Activated T-helper 17 cell treated with anti-CD3 and anti-CD28 coated beads, Interleukin-2, amount 50 U/mL, for 72 hours (primary cell): ENCODE measurements at regions not wholly inside any gene's neighbourhood (a gene's known extent, or its start where the extent isn't known, plus 50 kb on each side); places are given as distances from the start of the nearest gene placed in this dataset.
"Not testable (repeated sequence)": the region's sequence is repeated elsewhere in the genome, so short reads cannot be mapped to it uniquely, and the experiment has no call there.

Experiments
- ATAC-seq: fragments of 150-1000 bp; cut with Tn5 transposase; replicated peaks from 2 replicates; pipeline ENCODE4 v1.10.0; 2021; ENCODE audit warnings: mild to moderate bottlenecking, moderate library complexity
- H3K27ac Mint-ChIP-seq: one replicate; pipeline ENCODE4 v1.8.0; 2022; ENCODE audit warnings: mixed read lengths
- H3K27me3 Mint-ChIP-seq: one replicate; pipeline ENCODE4 v1.8.0; 2022; ENCODE audit warnings: mixed read lengths
- H3K36me3 Mint-ChIP-seq: one replicate; pipeline ENCODE4 v1.8.0; 2022; ENCODE audit warnings: low read depth, mild to moderate bottlenecking, mixed read lengths
- H3K4me1 Mint-ChIP-seq: one replicate; pipeline ENCODE4 v1.8.0; 2022; ENCODE audit warnings: mixed read lengths
- H3K4me3 Mint-ChIP-seq: one replicate; pipeline ENCODE4 v1.8.0; 2022; ENCODE audit warnings: mild to moderate bottlenecking, mixed read lengths
- H3K9me3 Mint-ChIP-seq: one replicate; pipeline ENCODE4 v1.8.0; 2022; ENCODE audit warnings: mixed read lengths

DNA sequence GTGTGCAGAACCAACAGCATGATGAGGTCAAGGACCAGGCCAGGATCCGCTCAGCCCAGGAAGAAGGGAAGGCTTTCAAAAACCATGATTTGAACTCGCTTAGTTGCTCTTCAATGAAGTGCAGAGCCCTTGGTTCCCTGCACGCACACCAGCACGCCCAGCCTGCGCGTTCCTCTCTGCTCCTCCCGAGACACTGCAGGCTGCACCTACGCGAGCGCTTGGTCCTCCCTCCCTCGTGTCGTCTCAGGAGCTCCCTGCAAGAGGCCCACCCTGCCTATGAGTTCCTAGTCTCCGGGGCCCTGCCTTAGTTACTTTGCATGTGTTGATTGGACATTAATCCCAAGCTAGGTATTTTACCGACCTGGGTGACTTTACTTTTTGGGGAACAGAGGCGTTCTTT, 132.9 kb upstream of the TNRC6C start:
- no peak for ATAC-seq
- Mint-ChIP-seq H3K27me3 (no peaks in the 10 kb centered on the region), H3K4me3 (no peak overlapping the region), H3K9me3 (no peaks in the 10 kb centered on the region), H3K4me1 (peaks cover 8% of the 10 kb centered on the region), H3K27ac (no peak overlapping the region), H3K36me3 (no peaks in the 10 kb centered on the region)

DNA sequence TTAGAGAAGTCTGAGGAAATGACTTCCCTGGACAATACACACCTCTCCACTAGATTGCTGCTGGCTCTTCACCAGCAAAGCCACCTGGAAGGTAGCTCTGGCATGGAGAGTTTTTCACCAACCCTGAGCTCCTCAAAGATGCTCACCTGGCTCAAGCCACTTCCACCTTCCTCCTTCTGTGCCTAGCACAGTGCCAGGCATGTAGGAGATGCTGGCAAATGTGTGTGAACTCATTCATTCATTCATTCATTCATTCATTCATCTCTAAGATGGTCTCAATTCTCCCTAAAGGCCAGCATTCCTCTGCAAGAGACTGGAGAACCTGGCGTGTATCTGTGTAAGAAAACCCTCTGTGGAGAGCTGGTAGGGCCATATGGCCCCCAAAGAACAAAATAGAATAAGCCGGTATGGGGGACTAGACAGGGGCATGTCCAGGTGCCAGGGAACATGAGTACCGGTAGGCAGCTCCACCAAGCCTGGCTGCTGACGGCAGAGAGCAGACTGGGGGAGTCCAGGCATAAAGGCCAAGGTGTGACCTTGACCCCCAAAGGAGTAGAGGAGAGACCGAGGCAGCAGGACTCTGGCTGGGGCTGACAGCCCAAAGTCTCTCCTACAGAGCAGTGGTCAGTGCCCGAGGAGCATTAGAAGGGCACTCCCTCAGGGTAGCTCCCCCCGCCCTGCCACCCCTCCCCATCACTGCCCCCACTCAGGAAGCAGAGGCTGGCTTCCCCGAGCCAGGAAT, 132.2 kb upstream of the TNRC6C start:
- H3K4me1 Mint-ChIP-seq, result peaks cover 11% of the 10 kb centered on the region
- no peak overlapping the region for H3K4me3 Mint-ChIP-seq
- H3K27me3 Mint-ChIP-seq, result no peaks in the 10 kb centered on the region
- no peaks in the 10 kb centered on the region for H3K36me3 Mint-ChIP-seq
- no peaks in the 10 kb centered on the region for H3K9me3 Mint-ChIP-seq
- no peak overlapping the region for H3K27ac Mint-ChIP-seq
- no peak for ATAC-seq

DNA sequence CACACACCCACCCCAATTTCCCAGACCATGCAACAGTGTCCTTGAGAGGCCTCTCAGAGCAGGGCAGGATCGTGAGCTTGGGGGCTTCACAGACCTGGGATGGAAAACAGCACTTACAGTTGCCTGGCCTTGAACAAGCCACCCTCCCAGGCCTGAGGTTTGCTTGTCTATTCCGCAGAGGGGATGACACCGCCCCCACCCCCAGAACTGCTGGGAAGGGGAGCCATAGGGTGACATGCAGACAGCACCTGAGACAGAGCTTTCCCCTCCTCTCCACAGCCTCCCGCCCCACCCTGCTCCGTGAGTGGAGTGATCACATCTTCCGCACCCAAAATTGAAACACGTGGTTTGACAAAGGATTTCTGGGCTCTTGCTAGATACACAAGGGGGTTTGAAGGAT, 131.5 kb upstream of the TNRC6C start:
- Mint-ChIP-seq H3K4me1 (peaks cover 14% of the 10 kb centered on the region), H3K27ac (no peak overlapping the region), H3K36me3 (no peaks in the 10 kb centered on the region), H3K9me3 (no peaks in the 10 kb centered on the region), H3K27me3 (no peaks in the 10 kb centered on the region), H3K4me3 (no peak overlapping the region)
- ATAC-seq, result no peak

DNA sequence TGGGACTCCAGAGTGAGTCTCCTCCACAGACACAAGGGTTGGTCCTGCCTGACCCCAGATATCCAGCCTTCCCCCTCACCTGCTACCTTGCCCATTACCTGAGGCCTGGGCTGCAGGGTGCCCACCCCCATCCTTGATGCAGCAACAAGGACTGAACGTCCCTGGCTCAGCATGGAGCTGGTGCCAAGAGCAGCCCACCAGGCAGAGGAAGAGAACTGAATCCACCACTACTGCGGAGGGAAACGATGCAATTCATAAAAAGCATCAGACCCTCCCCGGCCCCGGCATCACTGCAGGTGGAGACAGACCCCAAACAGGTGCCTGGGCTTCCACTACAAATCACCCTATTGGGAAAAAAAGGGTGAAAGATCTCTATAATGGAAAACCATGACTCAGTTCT, 131.0 kb upstream of the TNRC6C start:
- H3K27ac Mint-ChIP-seq, result no peak overlapping the region
- no peaks in the 10 kb centered on the region for H3K27me3 Mint-ChIP-seq
- ATAC-seq, result no peak
- H3K9me3 Mint-ChIP-seq, result no peaks in the 10 kb centered on the region
- no peak overlapping the region for H3K4me3 Mint-ChIP-seq
- peaks cover 14% of the 10 kb centered on the region for H3K4me1 Mint-ChIP-seq
- H3K36me3 Mint-ChIP-seq, result no peaks in the 10 kb centered on the region

DNA sequence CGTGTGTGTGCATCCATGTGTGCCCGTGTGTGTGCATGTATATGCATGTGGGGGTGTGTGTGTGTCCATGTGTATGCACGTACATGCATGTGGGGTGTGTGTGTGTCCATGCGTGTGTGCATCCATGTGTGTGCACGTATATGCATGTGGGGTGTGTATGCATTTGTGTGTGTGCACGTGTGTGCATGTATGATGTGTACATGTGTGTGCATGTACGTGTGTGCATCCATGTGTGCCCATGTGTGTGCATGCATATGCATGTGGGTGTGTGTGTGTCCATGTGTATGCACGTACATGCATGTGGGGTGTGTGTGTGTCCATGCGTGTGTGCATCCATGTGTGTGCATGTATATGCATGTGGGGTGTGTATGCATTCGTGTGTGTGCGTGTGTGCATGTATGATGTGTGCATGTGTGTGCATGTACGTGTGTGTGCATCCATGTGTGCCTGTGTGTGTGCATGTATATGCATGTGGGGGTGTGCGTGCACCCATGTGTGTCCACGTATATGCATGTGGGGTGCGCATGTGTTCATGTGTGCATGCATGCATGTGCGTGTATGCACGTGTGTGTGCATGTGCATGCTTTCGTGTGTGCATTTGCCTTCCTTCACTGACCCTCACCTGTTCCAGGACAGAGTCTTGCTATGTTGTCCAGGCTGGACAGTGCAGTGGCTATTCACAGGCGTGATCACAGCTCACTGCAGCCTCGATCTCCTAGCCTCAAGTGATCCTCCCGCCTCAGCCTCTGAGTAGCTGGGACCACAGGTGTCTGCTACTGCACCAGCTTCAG, 129.6 kb upstream of the TNRC6C start:
- Mint-ChIP-seq H3K9me3 (no peaks in the 10 kb centered on the region), H3K27me3 (peaks cover 6% of the 10 kb centered on the region), H3K36me3 (no peaks in the 10 kb centered on the region), H3K27ac (no peak overlapping the region), H3K4me3 (no peak overlapping the region), H3K4me1 (peaks cover 20% of the 10 kb centered on the region)
- no peak for ATAC-seq

DNA sequence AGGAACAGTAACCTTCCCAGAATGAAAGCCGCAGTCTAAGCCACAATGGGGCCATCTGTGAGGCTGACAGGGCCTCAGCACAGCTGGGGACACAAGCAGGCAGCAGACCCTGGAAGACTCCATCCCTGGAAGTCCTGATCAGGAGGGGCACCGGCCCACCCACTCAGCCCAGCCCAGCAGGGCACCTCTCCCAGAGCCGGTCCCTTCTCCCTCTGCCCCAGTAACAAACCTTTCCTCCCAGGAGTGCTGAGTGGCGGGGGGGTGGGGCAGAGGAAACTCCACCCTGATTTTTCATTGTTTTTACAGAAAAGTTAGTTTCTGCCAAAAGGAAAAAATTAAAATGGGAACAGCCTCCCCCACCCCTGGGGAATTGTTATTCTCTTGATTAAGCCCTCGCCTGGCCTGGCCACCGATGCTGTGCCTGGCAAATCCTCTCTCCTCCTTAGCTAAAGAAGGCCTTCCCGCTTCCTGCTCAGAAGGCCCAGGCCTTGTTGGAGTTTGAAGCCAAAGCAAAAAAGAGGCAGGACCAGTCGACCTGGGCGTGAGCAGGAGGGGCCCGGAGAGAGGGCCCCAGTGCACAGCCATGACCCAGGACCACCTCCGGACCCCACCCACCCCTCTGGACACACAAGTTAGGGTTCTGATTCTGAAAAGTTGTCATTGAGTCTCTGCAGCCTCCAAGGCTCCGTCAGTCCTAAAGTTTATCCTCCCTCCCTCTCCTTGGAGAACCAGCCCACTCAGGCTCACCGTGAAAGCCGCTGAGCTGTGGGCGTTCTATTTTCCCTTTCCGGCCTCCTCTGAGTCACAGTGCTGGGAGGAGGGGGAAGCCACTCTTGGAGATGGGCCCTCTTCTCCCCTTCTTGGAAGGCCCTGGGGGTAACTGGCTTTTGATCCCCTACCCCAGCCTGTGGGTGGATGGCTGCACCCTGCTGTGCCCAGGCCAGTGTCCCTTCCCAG, 128.4 kb upstream of the TNRC6C start:
- Mint-ChIP-seq H3K4me1 (peaks cover 31% of the 10 kb centered on the region), H3K36me3 (no peaks in the 10 kb centered on the region), H3K4me3 (no peak overlapping the region), H3K27me3 (peaks cover 6% of the 10 kb centered on the region), H3K9me3 (no peaks in the 10 kb centered on the region), H3K27ac (no peak overlapping the region)
- peak; percentile 43 for ATAC-seq

DNA sequence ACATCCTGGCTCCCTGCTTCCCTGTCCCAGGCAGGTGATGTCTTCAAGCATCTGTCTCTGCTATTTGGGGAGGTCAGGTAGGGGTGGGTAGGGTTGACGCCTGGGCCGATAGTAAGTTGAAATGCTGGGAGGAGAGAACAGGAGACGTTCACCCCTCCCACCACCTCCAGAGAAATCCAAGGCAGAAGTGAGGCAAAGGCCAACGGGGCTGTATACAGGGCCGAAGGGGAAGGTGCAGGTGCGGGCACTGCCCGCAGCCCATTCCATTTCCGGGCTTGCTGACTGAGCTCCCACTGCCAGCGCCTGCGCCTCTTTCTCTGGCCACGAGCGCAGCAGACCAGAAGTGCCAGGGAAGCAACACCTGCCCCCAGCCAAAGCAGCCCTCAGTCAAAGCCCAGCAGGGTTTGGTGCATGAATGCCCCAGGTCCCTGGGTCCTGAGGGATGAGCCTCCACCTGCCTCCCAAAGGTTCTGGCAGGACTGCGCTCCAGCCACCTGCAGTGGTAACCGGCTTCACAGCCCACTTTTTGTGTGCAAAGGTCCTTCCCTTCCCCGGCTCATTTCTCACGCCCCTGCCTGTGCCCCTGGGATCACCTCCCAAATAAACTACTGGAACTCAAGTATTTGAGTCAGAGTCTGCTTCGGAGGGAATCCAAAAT, 127.6 kb upstream of the TNRC6C start:
- Mint-ChIP-seq H3K4me1 (peaks cover 34% of the 10 kb centered on the region), H3K36me3 (no peaks in the 10 kb centered on the region), H3K27ac (no peak overlapping the region), H3K27me3 (peaks cover 6% of the 10 kb centered on the region), H3K9me3 (no peaks in the 10 kb centered on the region), H3K4me3 (no peak overlapping the region)
- no peak for ATAC-seq

DNA sequence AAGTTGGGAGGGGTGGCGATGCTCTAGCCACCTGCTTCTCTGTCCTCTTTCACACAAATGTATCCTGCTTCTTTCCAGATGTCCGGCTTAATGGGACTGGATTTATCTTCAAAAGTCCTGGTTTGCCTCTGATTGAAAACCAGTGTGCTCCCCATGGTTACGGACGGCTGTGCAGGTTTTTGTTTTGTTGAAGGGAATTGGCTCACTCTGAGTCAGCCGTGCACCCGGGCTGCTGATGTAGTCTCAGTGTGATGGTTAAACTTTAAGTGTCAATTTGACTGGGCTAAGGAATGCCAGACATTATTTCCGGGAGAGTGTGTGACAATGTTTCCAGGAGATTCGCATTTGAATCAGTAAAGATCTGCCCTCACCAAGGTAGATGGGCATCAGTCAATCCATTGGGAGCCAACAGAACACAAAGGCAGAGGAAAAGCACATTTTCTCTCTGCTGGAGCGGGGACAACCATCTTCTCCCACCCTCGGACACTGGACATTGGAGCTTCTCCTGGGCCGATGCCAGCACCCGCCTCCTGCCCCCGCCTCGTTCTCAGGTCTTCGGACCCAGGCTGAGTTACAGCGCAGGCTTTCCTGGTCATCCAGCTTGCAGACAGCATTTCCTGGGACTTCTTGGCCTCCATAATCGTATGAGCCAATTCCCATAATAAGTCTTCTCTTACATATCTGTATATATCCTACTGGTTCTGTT, 126.9 kb upstream of the TNRC6C start:
- Mint-ChIP-seq H3K4me1 (peaks cover 38% of the 10 kb centered on the region), H3K27ac (no peak overlapping the region), H3K4me3 (no peak overlapping the region), H3K36me3 (no peaks in the 10 kb centered on the region), H3K9me3 (no peaks in the 10 kb centered on the region), H3K27me3 (peaks cover 6% of the 10 kb centered on the region)
- ATAC-seq, result no peak

DNA sequence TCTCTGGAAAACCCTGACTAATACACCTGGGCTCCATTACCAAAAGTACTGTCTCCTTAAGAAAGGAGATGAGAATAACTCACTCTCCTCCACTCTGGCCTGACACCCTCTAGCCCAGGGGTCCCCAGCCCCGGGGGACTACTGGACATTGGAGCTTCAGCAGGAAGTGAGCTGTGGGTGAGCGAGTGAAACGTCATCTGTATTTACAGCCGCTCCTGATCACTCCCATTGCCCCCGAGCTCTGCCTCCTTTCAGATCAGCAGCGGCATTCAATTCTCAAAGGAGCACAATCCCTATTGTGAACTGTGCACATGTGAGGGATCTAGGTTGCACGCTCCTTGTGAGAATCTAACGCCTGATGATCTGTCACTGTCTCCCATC, 126.3 kb upstream of the TNRC6C start:
- no peaks in the 10 kb centered on the region for H3K9me3 Mint-ChIP-seq
- peaks cover 39% of the 10 kb centered on the region for H3K4me1 Mint-ChIP-seq
- no peak overlapping the region for H3K27ac Mint-ChIP-seq
- no peak for ATAC-seq
- H3K27me3 Mint-ChIP-seq, result peaks cover 6% of the 10 kb centered on the region
- H3K36me3 Mint-ChIP-seq, result no peaks in the 10 kb centered on the region
- no peak overlapping the region for H3K4me3 Mint-ChIP-seq

DNA sequence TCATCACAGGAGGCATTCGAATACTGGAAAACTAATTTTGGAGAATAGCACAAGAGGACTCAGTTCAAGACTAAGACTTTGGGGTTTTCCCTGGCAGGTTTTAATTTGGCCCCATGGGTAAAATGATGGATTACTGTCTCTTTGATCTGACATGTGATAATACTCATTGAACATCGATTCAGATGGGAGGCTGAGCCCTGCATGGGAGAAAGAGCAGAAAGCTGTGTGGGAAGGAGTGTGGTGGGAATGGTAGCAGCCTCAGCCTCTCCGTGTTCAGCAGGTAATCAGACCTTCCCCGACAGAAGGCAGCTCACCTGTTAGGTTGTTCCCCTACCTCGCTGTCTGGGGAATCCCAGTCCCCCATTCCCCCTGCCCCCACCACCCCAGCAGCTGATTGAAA, 124.7 kb upstream of the TNRC6C start:
- H3K4me3 Mint-ChIP-seq, result peak overlapping the region; percentile 54
- ATAC-seq, result no peak
- no peak overlapping the region for H3K27ac Mint-ChIP-seq
- peaks cover 6% of the 10 kb centered on the region for H3K27me3 Mint-ChIP-seq
- H3K36me3 Mint-ChIP-seq, result no peaks in the 10 kb centered on the region
- H3K9me3 Mint-ChIP-seq, result no peaks in the 10 kb centered on the region
- H3K4me1 Mint-ChIP-seq, result peaks cover 34% of the 10 kb centered on the region

DNA sequence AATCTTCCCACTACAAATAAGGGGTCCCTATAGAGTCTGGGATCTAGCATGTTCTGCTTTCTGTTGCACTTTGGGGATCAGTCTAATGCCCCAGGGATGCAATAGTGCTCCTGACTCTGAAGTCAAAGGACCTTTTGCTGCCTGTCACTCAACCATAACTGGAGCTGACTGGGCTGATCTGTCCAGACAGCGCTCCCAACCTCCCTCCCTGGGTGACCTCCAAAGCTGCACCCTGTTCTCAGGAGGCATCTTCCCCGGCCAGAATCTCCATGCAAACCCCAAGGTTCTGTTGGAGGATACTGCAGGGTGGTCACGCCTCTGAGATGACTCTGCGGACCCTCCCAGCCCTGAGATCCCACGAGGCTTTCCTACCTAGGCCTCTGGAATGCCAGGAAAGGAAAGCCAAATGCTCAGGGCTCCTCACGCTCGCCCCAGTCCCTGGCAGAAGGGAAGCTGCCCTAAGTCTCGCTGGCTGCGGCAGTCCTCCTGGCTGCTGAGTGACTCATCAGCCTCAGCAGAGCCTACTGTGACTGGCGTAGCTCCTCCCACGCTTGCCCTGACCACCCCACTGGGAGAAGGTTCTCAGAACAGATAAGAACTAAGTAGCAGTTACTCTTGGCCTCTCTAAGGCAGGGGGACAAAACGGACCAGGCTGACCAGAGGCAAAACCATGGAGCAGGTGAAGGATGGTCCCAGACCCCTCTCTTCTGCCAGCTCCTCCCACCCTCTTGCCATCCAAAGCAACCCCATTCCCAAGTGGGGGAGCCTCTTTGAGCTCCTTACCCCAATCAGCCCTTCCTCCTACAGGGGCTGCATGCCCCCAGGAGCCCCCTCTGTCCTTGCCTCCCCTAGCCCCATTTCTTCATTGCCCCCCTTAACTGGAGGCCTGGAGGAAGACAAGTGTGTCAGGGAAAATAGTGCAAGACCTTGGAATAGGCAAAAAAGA, 124.1 kb upstream of the TNRC6C start:
- peaks cover 38% of the 10 kb centered on the region for H3K4me1 Mint-ChIP-seq
- H3K36me3 Mint-ChIP-seq, result no peaks in the 10 kb centered on the region
- H3K9me3 Mint-ChIP-seq, result no peaks in the 10 kb centered on the region
- H3K27ac Mint-ChIP-seq, result peak overlapping the region; percentile 23
- peak; percentile 86 for ATAC-seq
- H3K4me3 Mint-ChIP-seq, result peak overlapping the region; percentile 54
- H3K27me3 Mint-ChIP-seq, result peaks cover 6% of the 10 kb centered on the region

DNA sequence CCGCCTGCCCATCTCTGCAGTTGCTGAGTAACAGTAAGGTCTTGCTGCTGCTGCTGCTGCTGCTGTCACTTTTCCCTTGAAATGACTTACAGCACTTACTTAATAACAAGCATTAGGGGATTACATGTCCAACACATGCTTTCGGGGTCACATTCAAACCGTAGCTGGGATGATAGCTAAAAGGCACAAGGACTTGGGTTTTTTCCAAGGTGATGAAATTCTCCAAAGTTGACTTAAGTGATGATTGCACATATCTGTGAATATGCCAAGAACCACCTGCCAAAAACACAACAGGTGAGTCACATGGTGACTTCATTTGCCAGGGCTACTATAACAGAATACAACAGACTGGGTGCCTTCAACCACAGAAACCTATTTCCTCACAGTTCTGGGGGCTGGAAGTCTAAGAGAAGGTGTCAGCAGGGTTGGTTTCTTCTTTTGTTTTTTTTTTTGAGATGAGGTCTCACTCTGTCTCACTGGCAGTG, 121.9 kb upstream of the TNRC6C start:
- no peaks in the 10 kb centered on the region for H3K9me3 Mint-ChIP-seq
- peak; percentile 92 for ATAC-seq
- H3K27ac Mint-ChIP-seq, result peak overlapping the region; percentile 88
- H3K36me3 Mint-ChIP-seq, result no peaks in the 10 kb centered on the region
- peak overlapping the region; percentile 33 for H3K4me3 Mint-ChIP-seq
- peaks cover 29% of the 10 kb centered on the region for H3K4me1 Mint-ChIP-seq
- peaks cover 6% of the 10 kb centered on the region for H3K27me3 Mint-ChIP-seq

DNA sequence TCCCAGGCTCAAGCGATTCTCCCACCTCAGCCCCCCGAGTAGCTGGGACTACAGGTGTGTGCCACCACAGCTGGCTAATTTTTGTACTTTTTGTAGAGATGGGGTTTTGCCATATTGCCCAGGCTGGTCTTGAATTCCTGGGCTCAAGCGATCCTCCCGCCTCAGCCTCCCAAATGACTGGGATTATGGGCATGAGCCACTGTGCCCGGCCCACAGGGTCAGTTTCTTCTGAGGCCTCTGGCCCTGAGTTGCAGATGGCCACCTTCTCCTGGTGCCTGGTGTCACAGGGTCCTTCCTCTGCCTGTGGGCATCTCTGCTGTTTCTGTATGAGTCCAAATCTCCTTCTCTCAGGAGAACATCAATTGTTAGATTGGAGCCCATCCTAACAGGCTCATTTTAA, 121.4 kb upstream of the TNRC6C start:
- H3K36me3 Mint-ChIP-seq, ATAC-seq, H3K27ac Mint-ChIP-seq, H3K4me3 Mint-ChIP-seq, H3K27me3 Mint-ChIP-seq, H3K9me3 Mint-ChIP-seq: not testable (repeated sequence)
- peaks cover 31% of the 10 kb centered on the region for H3K4me1 Mint-ChIP-seq
